HG02973 (cell line): ENCODE measurements at regions not wholly inside any gene's neighbourhood (a gene's known extent, or its start where the extent isn't known, plus 50 kb on each side); places are given as distances from the start of the nearest gene placed in this dataset.

Experiments used
- ATAC-seq: cut with Tn5 transposase; IDR thresholded peaks from one replicate; pipeline ENCODE4 v1.9.1; 2021; ENCODE audit warnings: moderate library complexity; ENCODE audit not compliant: unreplicated experiment

DNA sequence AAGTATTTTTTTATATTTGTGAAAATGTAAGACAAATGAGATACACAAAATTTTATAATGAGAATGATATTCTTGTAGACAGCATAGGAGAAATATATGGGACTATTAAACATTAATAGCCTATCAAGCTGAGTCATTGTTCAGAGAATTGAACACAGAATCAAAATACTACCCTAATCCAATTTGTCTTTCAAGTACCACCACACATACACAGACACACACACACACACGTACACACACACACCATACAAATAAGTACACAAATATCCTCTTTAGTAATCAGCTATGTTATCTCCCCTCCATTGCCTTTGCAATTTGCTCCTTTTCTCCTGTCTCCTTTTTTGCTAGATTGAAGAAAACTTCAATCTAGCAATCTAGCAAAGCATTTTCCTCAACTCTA, 499.3 kb downstream of the FOXG1 start:
- ATAC-seq: no peak

- no peak for ATAC-seq
Observed at GRCh38 chr14:29271669-29272068, 505.1 kb downstream of the FOXG1 start.

DNA sequence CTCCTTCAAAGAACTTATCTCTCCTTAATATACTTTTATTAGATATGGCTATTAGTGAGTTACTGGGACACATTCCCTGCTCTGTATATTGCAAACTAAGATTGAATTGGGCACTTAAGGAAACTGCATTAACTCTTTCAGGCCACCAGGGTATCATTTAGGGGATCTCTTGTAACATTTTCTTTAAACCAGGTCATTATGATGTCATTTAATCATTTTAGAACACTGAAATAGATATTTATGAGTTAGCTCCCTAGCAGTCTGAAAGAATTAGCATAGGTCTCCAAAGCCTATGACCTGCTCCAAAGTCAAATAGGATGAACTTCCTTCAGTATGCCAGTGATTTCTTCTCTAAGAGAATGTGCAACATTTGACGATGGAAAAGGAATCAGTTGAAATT, 506.9 kb downstream of the FOXG1 start:
- no peak for ATAC-seq

DNA sequence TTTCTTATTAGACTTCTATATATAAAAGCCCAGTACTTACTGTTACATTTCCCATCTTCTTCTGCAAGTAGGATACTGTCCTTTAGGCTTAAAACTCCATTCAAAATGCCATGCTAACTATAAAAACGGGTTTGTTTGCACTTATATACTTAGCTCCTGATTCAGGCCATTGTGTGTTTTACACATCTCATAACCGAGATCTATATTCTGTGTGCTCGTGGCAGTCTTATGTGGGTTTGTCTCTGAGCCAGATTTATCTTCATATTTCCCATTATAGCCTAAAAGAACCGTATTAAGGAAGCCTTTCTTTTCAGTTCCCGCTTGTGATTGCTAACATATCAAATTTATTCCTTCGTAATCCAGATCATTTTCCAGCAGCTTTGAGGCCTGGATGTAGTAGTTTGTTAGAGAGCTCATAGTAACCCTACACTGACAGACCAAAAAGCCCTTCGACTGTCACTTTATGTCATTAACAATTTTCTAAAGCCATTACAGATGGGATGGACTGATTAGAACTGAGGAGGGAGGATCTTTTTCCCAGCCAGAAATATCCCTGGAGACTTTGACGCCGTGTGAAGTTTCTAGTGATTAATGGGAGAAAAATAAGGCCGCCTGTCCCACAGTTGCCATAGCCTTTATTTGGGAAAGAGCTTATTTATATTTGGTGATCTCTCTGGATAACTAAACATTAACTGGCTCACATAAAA, 508.5 kb downstream of the FOXG1 start:
- ATAC-seq: no peak

- no peak for ATAC-seq
Observed at GRCh38 chr14:29278301-29279263, 512.0 kb downstream of the FOXG1 start.

DNA sequence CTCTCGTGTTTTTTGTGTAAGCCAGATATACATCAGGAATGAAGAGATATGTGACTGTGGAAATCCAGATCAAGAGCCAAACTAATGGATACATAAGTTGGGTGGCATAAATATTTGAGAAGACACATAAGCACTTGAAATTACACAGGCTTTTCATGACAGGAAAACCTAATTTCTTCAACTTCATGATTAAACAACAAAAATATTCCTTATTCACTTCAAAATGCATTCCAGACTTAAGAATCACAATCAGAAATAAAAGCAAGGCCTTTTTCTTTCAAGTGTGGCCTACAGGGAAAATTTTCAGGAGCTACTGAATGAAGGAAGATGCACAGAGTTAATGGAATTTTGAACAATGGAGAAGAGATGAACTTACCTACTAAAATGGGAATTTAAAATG, 515.6 kb downstream of the FOXG1 start:
- ATAC-seq: no peak

- ATAC-seq: no peak
Observed at GRCh38 chr14:29290441-29290840, 523.9 kb downstream of the FOXG1 start.

GRCh38 chr14:29299372-29299771, 532.8 kb downstream of the FOXG1 start:
- ATAC-seq: no peak

GRCh38 chr14:29301571-29301970, 535.0 kb downstream of the FOXG1 start:
- no peak for ATAC-seq

DNA sequence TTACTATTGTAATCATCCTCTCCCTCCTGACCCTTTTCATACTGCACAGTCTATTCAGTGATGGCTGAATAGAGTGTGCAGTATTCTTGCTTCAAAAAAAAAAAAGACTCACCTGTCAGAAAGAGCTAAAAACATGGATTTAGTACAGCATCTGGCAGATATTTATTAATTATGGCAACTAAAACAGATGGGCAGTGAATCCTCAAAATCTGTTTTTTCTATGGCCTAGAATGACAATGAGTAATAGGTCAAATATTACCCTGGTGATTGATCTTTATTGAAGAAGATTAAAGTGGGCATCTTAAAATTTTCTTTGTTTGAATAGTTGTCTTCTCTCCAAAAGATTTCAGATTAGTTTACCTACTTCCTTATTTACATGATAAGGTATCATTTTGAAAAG, 543.6 kb downstream of the FOXG1 start:
- no peak for ATAC-seq

DNA sequence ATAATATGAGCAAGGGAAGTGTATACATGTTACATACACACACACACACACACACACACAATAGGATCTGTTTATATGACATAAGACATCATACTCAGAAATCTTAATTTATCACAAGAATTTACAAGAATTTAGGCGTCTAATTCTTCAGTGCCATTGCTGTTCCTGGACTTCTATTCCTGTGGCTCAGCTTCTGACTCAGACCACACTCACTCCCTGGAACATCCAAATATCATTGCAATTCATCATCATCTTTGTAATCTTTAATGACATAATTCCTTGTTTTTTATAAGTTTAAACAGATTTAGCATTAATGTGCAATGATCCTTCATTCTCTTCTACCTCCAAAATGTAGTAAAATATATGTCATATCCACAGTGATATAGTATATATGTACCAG, 544.2 kb downstream of the FOXG1 start:
- no peak for ATAC-seq

GRCh38 chr14:29311983-29312382, 545.4 kb downstream of the FOXG1 start:
- ATAC-seq: no peak

DNA sequence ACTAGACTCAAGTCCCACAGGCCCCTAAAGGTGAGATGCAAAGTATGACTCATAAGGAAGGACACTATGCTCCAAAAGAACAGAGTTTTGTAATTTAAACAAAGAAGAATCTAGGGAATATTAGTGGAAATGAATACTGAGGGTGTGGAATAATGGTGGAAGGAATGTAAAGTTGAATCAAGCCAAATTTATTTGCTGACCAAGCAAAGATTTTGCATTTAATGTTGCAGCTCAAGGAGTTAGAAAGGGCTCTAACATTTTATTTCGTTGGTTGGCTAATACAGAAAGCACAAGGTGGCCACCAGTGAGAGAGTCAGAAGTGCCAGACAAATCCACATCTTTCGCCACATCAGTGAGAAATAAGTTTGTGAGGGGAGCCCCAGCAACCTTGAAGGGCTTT, 550.3 kb downstream of the FOXG1 start:
- no peak for ATAC-seq

DNA sequence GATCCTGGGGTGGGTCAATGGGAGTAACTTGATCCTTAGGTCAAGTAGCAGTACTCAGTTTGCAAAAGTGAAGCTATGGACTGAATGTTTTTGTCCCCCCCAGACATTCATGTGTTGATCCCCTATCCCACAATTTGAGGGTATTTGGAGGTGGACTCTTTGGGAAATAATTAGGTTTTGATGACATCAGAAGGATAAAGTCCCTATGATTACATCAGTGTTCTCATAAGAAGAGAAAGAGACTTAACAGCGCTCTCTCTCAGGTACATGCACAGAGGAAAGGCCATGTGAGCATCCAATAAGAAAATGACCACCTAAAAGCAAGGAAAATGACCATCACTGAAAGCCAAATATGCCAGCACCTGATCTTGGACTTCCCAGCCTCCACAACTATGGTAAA, 550.8 kb downstream of the FOXG1 start:
- ATAC-seq: no peak

GRCh38 chr14:29320286-29320685, 553.7 kb downstream of the FOXG1 start:
- ATAC-seq: no peak

GRCh38 chr14:29321646-29322045, 555.1 kb downstream of the FOXG1 start:
- ATAC-seq: no peak

DNA sequence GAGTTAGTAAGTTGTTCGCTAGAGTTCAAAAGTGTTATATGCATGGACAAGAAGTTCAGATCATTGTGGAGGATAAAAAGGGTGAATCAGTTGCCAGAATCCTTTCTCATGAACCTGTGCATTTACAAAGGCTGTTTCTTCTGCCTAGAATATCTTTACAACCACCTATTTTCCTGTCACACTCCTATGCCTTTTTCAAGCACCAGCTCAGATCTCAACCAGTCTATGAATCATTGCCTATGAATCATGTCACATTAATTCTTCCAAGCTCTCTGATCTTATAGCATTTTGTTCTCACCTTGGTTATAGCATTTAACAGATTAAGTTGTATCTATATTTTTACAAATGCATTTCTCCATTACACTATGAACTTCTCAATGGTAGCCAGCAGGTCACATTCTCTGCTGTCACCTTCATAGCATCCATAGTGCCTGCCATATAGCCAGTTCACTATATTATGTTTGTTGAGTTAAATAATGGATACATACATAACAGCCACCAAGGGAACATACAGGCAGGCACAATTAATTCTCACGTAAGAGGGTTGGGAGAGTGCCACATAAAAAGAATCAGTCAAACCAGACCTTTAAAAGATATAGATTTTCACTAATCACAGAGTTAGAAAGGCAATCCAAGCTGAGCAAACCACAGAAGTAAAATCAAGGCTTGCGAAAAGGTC, 573.0 kb downstream of the FOXG1 start:
- ATAC-seq: no peak

DNA sequence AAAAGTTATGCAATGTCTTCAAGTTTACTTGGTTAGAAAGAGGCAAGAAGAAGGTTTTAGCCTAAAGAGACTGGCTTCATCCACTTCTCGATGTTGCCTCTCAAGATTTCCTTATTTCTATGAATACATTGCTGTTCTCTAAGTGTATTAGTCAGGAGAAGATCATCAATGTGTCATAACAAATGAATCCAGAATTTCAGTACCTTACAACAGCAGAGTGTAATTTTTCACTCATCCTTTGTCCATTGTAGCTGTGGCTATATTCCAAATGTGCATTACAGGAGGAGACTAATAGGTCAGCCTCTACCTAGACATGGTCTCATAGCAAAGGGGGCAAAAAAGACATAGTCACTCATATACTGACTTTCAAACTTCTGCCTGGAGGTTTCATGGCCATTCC, 579.1 kb downstream of the PRKD1 start:
- no peak for ATAC-seq

DNA sequence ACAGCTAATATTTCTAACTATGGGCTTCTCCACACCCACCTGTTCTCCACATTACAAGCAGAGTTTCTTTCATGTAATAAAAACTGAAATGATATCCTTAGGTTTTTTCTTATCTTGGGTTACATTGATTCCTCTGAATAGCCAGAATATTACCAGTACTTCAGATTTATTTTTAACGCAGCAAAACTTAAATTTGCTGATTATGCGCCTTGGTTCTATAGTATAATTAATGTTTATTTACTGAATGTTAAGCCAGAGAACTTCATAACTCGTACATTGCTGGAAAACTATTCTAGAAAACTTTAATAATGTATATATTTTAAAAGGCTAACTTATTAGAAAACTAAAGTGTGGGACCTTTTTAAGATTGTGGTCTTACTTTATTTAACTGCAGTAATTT, 577.2 kb downstream of the PRKD1 start:
- no peak for ATAC-seq

GRCh38 chr14:29351996-29352705, 575.5 kb downstream of the PRKD1 start:
- ATAC-seq: no peak

GRCh38 chr14:29352706-29353080, 575.0 kb downstream of the PRKD1 start:
- ATAC-seq: no peak
